ENCODE measurements at regions not wholly inside any gene's neighbourhood (a gene's known extent, or its start where the extent isn't known, plus 50 kb on each side); places are given as distances from the start of the nearest gene placed in this dataset.
"Not testable (repeated sequence)": the region's sequence is repeated elsewhere in the genome, so short reads cannot be mapped to it uniquely, and the experiment has no call there.

DNA sequence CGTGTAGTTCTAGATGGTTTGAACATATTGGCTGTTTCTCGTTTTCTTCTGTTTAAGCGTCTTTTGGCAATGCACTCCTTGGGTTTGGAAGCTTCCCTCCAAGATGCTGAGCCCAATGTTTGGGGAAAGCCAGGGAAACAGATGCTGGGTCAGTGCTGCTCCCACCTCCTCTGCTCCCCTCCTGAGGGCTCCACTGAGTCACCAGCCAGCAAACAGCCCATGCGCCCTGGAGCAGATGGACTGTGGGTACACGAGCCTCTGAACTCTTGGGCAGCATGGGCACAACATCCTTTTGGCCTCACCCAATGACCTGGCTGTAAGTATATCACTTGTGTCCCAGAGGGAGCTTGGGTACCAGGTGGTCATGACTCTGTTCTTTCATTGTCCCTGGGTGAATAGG is 207.6 kb downstream of the BUB3 start:
- TF ChIP-seq EZH2 (IDR thresholded peaks at IDR 0.05) (no peak), CTCF (IDR thresholded peaks at IDR 0.05) (no peak), EZH2phosphoT487 (IDR thresholded peaks at IDR 0.05) (no peak)
- H3K9ac ChIP-seq, result no peak overlapping the region
- no peak overlapping the region for H3K27ac ChIP-seq
- peaks cover 38% of the 10 kb centered on the region for H3K27me3 ChIP-seq
- no peak overlapping the region for H3K27ac Mint-ChIP-seq
- H3K9me3 ChIP-seq (ENCODE audit: low read depth), result no peaks in the 10 kb centered on the region
- no peak overlapping the region for H3K4me3 ChIP-seq
- peaks cover 27% of the 10 kb centered on the region for H4K20me1 ChIP-seq (ENCODE audit: low read depth)
- no peak overlapping the region for H3K4me2 ChIP-seq
- H3K4me1 Mint-ChIP-seq, result peaks cover 10% of the 10 kb centered on the region
- H2AFZ ChIP-seq (replicated peaks), result no peak overlapping the region
- no peaks in the 10 kb centered on the region for H3K36me3 Mint-ChIP-seq
- H3F3A ChIP-seq (ENCODE audit: low read depth), result peaks cover 17% of the 10 kb centered on the region
- no peaks in the 10 kb centered on the region for H3K36me3 ChIP-seq
- no peak for DNase-seq (ENCODE audit: low spot score)
- H3K79me2 ChIP-seq (ENCODE audit: low read depth), result no peaks in the 10 kb centered on the region
- H3K4me1 ChIP-seq, result peaks cover 22% of the 10 kb centered on the region
- peaks cover 10% of the 10 kb centered on the region for H3K27me3 Mint-ChIP-seq (ENCODE audit: insufficient read depth, low read depth)
- no peak overlapping the region for H3K4me3 Mint-ChIP-seq
- no peaks in the 10 kb centered on the region for H3K9me3 Mint-ChIP-seq

GRCh38 chr10:123367195-123367594 is 213.0 kb downstream of the BUB3 start:
- Mint-ChIP-seq H3K36me3 (no peaks in the 10 kb centered on the region), H3K9me3 (peaks cover 8% of the 10 kb centered on the region), H3K4me1 (no peaks in the 10 kb centered on the region), H3K27ac (no peak overlapping the region), H3K4me3 (no peak overlapping the region), H3K27me3 (ENCODE audit: insufficient read depth, low read depth) (peaks cover 6% of the 10 kb centered on the region)
- Histone ChIP-seq H3K27ac (no peak overlapping the region), H3F3A (ENCODE audit: low read depth) (no peaks in the 10 kb centered on the region), H3K4me2 (no peak overlapping the region), H3K4me3 (no peak overlapping the region), H3K36me3 (no peaks in the 10 kb centered on the region), H3K79me2 (ENCODE audit: low read depth) (no peaks in the 10 kb centered on the region), H2AFZ (replicated peaks) (no peak overlapping the region), H3K27me3 (no peaks in the 10 kb centered on the region), H3K9me3 (ENCODE audit: low read depth) (no peaks in the 10 kb centered on the region), H3K4me1 (peaks cover 4% of the 10 kb centered on the region), H3K9ac (no peak overlapping the region), H4K20me1 (ENCODE audit: low read depth) (no peaks in the 10 kb centered on the region)
- TF ChIP-seq EZH2phosphoT487 (IDR thresholded peaks at IDR 0.05) (no peak), EZH2 (IDR thresholded peaks at IDR 0.05) (no peak), CTCF (IDR thresholded peaks at IDR 0.05) (no peak)
- DNase-seq (ENCODE audit: low spot score), result no peak

DNA sequence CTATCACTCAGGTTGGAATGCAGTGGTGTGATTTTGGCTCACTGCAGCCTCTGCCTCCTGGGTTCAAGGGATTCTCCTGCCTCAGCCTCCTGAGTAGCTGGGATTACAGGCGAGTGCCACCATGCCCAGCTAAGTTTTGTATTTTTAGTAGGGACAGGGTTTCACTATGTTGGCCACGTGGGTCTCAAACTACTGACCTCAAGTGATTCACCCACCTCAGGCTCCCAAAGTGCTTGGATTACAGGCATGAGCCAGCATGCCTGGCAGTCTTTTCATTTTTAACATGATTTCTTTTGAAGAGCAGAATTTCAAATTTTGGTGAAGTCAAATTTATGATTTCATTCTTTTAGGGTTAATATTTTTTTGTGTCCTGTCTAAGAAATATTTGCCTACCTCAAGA is 217.4 kb downstream of the BUB3 start:
- not testable (repeated sequence) for H3K36me3 ChIP-seq; H3K9ac ChIP-seq; H3K27me3 Mint-ChIP-seq (ENCODE audit: insufficient read depth, low read depth); H3K4me1 Mint-ChIP-seq; H3K27me3 ChIP-seq; H3K79me2 ChIP-seq (ENCODE audit: low read depth); H3K27ac ChIP-seq; H3K4me2 ChIP-seq; H3K9me3 Mint-ChIP-seq; H4K20me1 ChIP-seq (ENCODE audit: low read depth); H3K36me3 Mint-ChIP-seq; H2AFZ ChIP-seq (replicated peaks); H3K4me3 Mint-ChIP-seq; H3K4me3 ChIP-seq; H3K9me3 ChIP-seq (ENCODE audit: low read depth); H3F3A ChIP-seq (ENCODE audit: low read depth); H3K27ac Mint-ChIP-seq; DNase-seq (ENCODE audit: low spot score)
- peaks cover 10% of the 10 kb centered on the region for H3K4me1 ChIP-seq

DNA sequence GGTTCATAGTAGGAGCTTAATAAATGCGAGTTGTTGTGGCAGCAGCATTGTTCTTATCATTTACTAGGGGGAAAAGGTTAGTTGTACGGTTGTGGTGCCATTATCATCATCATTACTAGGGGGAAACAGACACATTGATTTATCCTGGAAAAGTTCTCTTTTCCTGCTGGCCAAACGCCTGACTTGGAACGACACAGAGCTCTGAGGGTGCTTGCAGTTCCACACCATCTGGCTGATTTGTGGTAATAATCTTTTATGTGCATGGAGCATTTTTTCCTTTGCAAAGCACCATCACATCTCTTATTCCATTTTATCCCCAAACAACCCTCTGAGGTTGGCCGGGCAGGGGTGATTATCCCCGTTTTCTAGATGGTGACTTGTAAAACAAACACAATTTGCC is 219.4 kb downstream of the BUB3 start:
- no peaks in the 10 kb centered on the region for H4K20me1 ChIP-seq (ENCODE audit: low read depth)
- H3K27me3 ChIP-seq, result no peaks in the 10 kb centered on the region
- TF ChIP-seq CTCF (IDR thresholded peaks at IDR 0.05) (no peak), EZH2phosphoT487 (IDR thresholded peaks at IDR 0.05) (no peak), EZH2 (IDR thresholded peaks at IDR 0.05) (no peak)
- Mint-ChIP-seq H3K4me3 (no peak overlapping the region), H3K27ac (no peak overlapping the region), H3K36me3 (no peaks in the 10 kb centered on the region), H3K27me3 (ENCODE audit: insufficient read depth, low read depth) (peaks cover 6% of the 10 kb centered on the region), H3K9me3 (peaks cover 8% of the 10 kb centered on the region), H3K4me1 (peaks cover under 1% of the 10 kb centered on the region)
- peaks cover 6% of the 10 kb centered on the region for H3K4me1 ChIP-seq
- no peak overlapping the region for H3K27ac ChIP-seq
- no peaks in the 10 kb centered on the region for H3F3A ChIP-seq (ENCODE audit: low read depth)
- DNase-seq (ENCODE audit: low spot score), result no peak
- no peaks in the 10 kb centered on the region for H3K9me3 ChIP-seq (ENCODE audit: low read depth)
- no peak overlapping the region for H3K4me3 ChIP-seq
- no peak overlapping the region for H3K9ac ChIP-seq
- no peak overlapping the region for H3K4me2 ChIP-seq
- H3K79me2 ChIP-seq (ENCODE audit: low read depth), result no peaks in the 10 kb centered on the region
- H3K36me3 ChIP-seq, result no peaks in the 10 kb centered on the region
- no peak overlapping the region for H2AFZ ChIP-seq (replicated peaks)

Measured in neural progenitor cell (in vitro differentiated cells).